Naive thymus-derived CD4-positive, alpha-beta T cell (primary cell): ENCODE measurements at regions not wholly inside any gene's neighbourhood (a gene's known extent, or its start where the extent isn't known, plus 50 kb on each side); places are given as distances from the start of the nearest gene placed in this dataset.

Experiments
- ATAC-seq: fragments of 150-1000 bp; cut with Tn5 transposase; 2 replicates; pipeline ENCODE4 v1.10.0; 2021; ENCODE audit warnings: mild to moderate bottlenecking, moderate library complexity
- CTCF ChIA-PET: fragments of 350-600 bp; sonication (Branson Sonifier 250); formaldehyde crosslinking; loops from one replicate; lab custom pipeline; 2021; ENCODE audit warnings: antibody characterized with exemption; lab: Charles Lee
- POLR2A ChIA-PET: fragments of 350-600 bp; sonication (Branson Sonifier 250); formaldehyde crosslinking; loops from one replicate; lab custom pipeline; 2021; ENCODE audit warnings: antibody characterized with exemption, inconsistent platforms; lab: Charles Lee
- DNase-seq, 9 donors: peaks; one replicate each; pipeline versions ENCODE4 v3.0.0 to v3.0.0-alpha.2; 2020 to 2022; ENCODE audit warnings: mixed read lengths in 1 of 9
- H3K27ac ChIP-seq: one replicate; pipeline ENCODE4 v1.7.0; 2013; ENCODE audit warnings: mild to moderate bottlenecking, low read depth, low read length, moderate library complexity
- H3K27me3 ChIP-seq, 2 donors: one replicate each; pipeline ENCODE4 v1.7.0; 2013; ENCODE audit warnings: low read length in 2 of 2, mild to moderate bottlenecking in 2 of 2, moderate library complexity in 2 of 2; ENCODE audit not compliant: control insufficient read depth in 2 of 2, insufficient read depth in 2 of 2
- H3K36me3 ChIP-seq, 3 experiments: 1 replicate in 2 of 3; 2 replicates in 1 of 3; pipeline ENCODE4 v1.7.0; 2013; ENCODE audit warnings: low read length in 3 of 3, mild to moderate bottlenecking in 3 of 3, moderate library complexity in 1 of 3; ENCODE audit not compliant: insufficient read depth in 3 of 3, control insufficient read depth in 2 of 3
- H3K4me1 ChIP-seq, 2 donors: one replicate each; pipeline ENCODE4 v1.7.0; 2013; ENCODE audit warnings: low read length in 2 of 2, mild to moderate bottlenecking in 2 of 2, moderate library complexity in 1 of 2; ENCODE audit not compliant: control insufficient read depth in 2 of 2, insufficient read depth in 2 of 2
- H3K4me3 ChIP-seq: 2 replicates; pipeline ENCODE4 v1.7.0; 2013; ENCODE audit warnings: mild to moderate bottlenecking, low read length
- H3K9me3 ChIP-seq, 3 experiments: 1 replicate in 2 of 3; 2 replicates in 1 of 3; pipeline ENCODE4 v1.7.0; 2013; ENCODE audit warnings: low read length in 3 of 3; ENCODE audit not compliant: control insufficient read depth in 2 of 3
- H3K27ac Mint-ChIP-seq, 9 donors: one replicate each; pipeline ENCODE4 v1.8.0; 2020 to 2022; ENCODE audit warnings: mixed read lengths in 9 of 9, mild to moderate bottlenecking in 8 of 9, moderate library complexity in 5 of 9, inconsistent platforms in 2 of 9
- H3K27me3 Mint-ChIP-seq, 5 donors: one replicate each; pipeline ENCODE4 v1.8.0; 2021 to 2022; ENCODE audit warnings: mixed read lengths in 5 of 5, mild to moderate bottlenecking in 1 of 5
- H3K36me3 Mint-ChIP-seq, 5 donors: one replicate each; pipeline ENCODE4 v1.8.0; 2020 to 2022; ENCODE audit warnings: mixed read lengths in 5 of 5, mild to moderate bottlenecking in 3 of 5, inconsistent platforms in 1 of 5
- H3K4me1 Mint-ChIP-seq, 7 donors: one replicate each; pipeline ENCODE4 v1.8.0; 2020 to 2022; ENCODE audit warnings: mixed read lengths in 7 of 7, mild to moderate bottlenecking in 3 of 7, inconsistent platforms in 1 of 7
- H3K4me3 Mint-ChIP-seq, 10 donors: one replicate each; pipeline ENCODE4 v1.8.0; 2020 to 2022; ENCODE audit warnings: mild to moderate bottlenecking in 10 of 10, mixed read lengths in 10 of 10, moderate library complexity in 6 of 10, inconsistent platforms in 2 of 10
- H3K9me3 Mint-ChIP-seq, 11 donors: one replicate each; pipeline ENCODE4 v1.8.0; 2020 to 2022; ENCODE audit warnings: mixed read lengths in 11 of 11, mild to moderate bottlenecking in 4 of 11, inconsistent platforms in 1 of 11, moderate library complexity in 1 of 11
- intact Hi-C, 2 donors: fragments of 100-400 bp; cut with micrococcal nuclease; formaldehyde crosslinking; loops; one replicate each; pipeline ENCODE4 v1.15.1; 2023

- no peak overlapping the region for H3K4me3 ChIP-seq
- Mint-ChIP-seq H3K27me3 (no peaks in the 10 kb centered on the region), H3K27ac (no peak overlapping the region), H3K36me3 (no peaks in the 10 kb centered on the region), H3K9me3 (peaks cover 0 to 8% (median 0%) of the 10 kb centered on the region in 11 donors), H3K4me3 (no peak overlapping the region), H3K4me1 (no peaks in the 10 kb centered on the region)
- H3K27me3 ChIP-seq, result no peaks in the 10 kb centered on the region
- H3K9me3 ChIP-seq, result no peaks in the 10 kb centered on the region
- no peaks in the 10 kb centered on the region for H3K36me3 ChIP-seq
- ChIA-PET POLR2A (no interaction called here), CTCF (no interaction called here)
- H3K27ac ChIP-seq, result no peak overlapping the region
- ATAC-seq, result no peak
- DNase-seq, result no peak
- no peaks in the 10 kb centered on the region for H3K4me1 ChIP-seq
- intact Hi-C loops, result no loop called here
Observed at GRCh38 chr4:127140306-127140705, 492.5 kb upstream of the INTU start.

DNA sequence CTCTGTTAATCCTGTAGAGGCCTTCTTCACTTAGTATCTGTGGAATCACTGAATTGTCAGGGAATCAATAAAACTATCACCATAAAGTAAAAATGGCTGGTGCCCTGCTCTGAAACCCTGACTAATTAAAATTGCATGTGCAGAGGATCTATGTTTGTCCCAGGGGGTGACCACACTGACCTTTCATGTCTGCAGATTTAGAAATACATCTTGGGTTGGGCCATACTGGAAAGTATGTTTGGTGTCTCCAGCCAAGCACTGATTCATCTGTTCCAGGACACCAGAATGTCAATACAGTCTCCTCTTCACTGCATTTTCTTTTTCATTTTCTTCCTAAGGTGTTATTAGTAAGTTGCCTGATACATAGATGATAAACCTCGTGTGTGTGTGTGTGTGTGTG is 490.9 kb upstream of the INTU start:
- Mint-ChIP-seq H3K4me1 (no peaks in the 10 kb centered on the region), H3K4me3 (no peak overlapping the region)
- intact Hi-C loops, result no loop called here

DNA sequence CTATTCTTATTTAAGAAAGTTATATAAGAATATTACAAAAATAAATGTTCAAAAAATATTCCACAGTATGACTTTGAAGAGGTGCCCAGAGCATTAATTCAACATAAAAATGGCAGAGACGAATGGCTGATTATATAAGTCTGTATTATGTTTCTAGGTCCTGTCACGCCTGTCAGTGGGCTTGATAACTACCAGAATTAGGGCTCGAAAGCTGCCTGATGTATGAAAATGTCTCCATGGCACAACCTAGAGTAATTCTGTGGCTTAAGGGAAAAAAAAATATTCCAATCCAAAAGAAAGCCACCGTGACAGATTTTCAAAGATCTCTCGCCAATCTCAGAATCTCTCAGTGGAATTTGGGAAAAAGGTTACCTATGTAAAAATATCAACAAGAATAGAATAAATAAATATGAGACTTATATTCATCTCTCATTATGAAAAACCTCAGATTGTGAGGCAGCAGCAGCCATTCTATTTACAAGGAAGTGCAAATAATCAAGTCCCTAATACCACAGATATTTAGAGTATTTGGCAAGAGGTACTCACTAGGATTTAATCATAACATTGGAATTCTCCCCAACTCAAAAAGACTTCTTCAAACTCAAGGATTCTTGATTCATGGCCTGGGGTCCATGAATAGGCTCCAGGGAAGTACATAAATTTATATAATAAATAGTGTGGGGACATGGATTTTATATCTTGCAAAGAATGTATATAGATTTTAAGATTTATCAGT is 489.1 kb upstream of the INTU start:
- CTCF ChIA-PET, result no interaction called here

More for the DNA sequence above, 490.9 kb upstream of the INTU start:
- Histone ChIP-seq H3K4me1 (no peaks in the 10 kb centered on the region), H3K36me3 (no peaks in the 10 kb centered on the region), H3K4me3 (no peak overlapping the region), H3K27ac (no peak overlapping the region), H3K27me3 (no peaks in the 10 kb centered on the region), H3K9me3 (no peaks in the 10 kb centered on the region)
- Mint-ChIP-seq H3K9me3 (peaks cover 0 to 10% (median 2%) of the 10 kb centered on the region in 11 donors), H3K36me3 (no peaks in the 10 kb centered on the region), H3K27me3 (no peaks in the 10 kb centered on the region), H3K27ac (no peak overlapping the region)
- ChIA-PET POLR2A (no interaction called here), CTCF (no interaction called here)
- ATAC-seq (no peak), DNase-seq (no peak)

DNA sequence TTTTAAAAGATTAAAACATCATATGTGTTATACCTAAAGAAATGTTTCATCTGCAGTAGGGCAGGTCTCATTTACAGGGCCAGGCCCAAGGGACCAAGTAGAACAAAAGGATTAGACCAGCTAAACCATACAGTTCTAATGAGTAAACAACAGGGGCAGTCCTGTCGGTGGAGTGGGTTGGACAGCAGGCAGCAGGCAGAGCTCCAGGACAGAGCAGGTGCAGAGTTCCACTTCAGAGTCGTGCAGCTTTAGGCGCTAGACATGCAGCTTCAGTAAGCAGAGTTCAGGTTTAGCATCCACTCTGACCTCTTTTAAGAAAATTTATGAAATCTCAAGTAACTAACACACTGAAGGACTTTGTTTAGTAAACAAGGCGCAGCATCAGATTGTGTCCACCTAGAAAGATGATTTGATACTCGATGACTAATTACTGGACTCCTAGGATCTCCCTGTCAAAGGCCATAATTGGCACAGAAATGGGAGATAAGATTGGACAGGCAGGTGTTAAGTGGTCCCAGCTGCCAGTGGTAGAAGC is 487.7 kb upstream of the INTU start:
- ChIA-PET CTCF (no interaction called here), POLR2A (no interaction called here)
- Mint-ChIP-seq H3K9me3 (peaks cover 0 to 15% (median 0%) of the 10 kb centered on the region in 11 donors), H3K4me1 (no peaks in the 10 kb centered on the region), H3K27me3 (no peaks in the 10 kb centered on the region), H3K36me3 (no peaks in the 10 kb centered on the region), H3K27ac (no peak overlapping the region), H3K4me3 (no peak overlapping the region)
- Histone ChIP-seq H3K9me3 (no peaks in the 10 kb centered on the region), H3K4me3 (no peak overlapping the region), H3K36me3 (no peaks in the 10 kb centered on the region), H3K27ac (no peak overlapping the region), H3K4me1 (no peaks in the 10 kb centered on the region), H3K27me3 (no peaks in the 10 kb centered on the region)
- DNase-seq (no peak), ATAC-seq (no peak)
- intact Hi-C loops, result no loop called here

More for the DNA sequence above, 489.1 kb upstream of the INTU start:
- Mint-ChIP-seq H3K4me1 (no peaks in the 10 kb centered on the region), H3K27me3 (no peaks in the 10 kb centered on the region), H3K9me3 (peaks cover 0 to 10% (median 0%) of the 10 kb centered on the region in 11 donors), H3K4me3 (no peak overlapping the region), H3K27ac (no peak overlapping the region), H3K36me3 (no peaks in the 10 kb centered on the region)
- intact Hi-C loops, result no loop called here
- Histone ChIP-seq H3K27me3 (no peaks in the 10 kb centered on the region), H3K4me1 (no peaks in the 10 kb centered on the region), H3K36me3 (no peaks in the 10 kb centered on the region), H3K4me3 (no peak overlapping the region), H3K27ac (no peak overlapping the region), H3K9me3 (no peaks in the 10 kb centered on the region)
- DNase-seq, result no peak
- POLR2A ChIA-PET, result no interaction called here
- no peak for ATAC-seq

GRCh38 chr4:127148165-127148564 is 484.6 kb upstream of the INTU start:
- no peak overlapping the region for H3K27ac Mint-ChIP-seq
- H3K9me3 Mint-ChIP-seq, result peaks cover 0 to 15% (median 3%) of the 10 kb centered on the region in 11 donors
- DNase-seq, result no peak
- H3K27me3 ChIP-seq, result no peaks in the 10 kb centered on the region
- H3K27ac ChIP-seq, result no peak overlapping the region
- no peaks in the 10 kb centered on the region for H3K27me3 Mint-ChIP-seq
- intact Hi-C loops, result no loop called here
- no peak overlapping the region for H3K4me3 ChIP-seq
- no peaks in the 10 kb centered on the region for H3K36me3 Mint-ChIP-seq
- no peak overlapping the region for H3K4me3 Mint-ChIP-seq
- CTCF ChIA-PET, result no interaction called here
- ATAC-seq, result no peak
- no peaks in the 10 kb centered on the region for H3K4me1 Mint-ChIP-seq
- H3K4me1 ChIP-seq, result no peaks in the 10 kb centered on the region
- POLR2A ChIA-PET, result no interaction called here
- no peaks in the 10 kb centered on the region for H3K36me3 ChIP-seq
- no peaks in the 10 kb centered on the region for H3K9me3 ChIP-seq

GRCh38 chr4:127149086-127149485 is 483.7 kb upstream of the INTU start:
- Mint-ChIP-seq H3K36me3 (no peaks in the 10 kb centered on the region), H3K27me3 (no peaks in the 10 kb centered on the region), H3K4me1 (no peaks in the 10 kb centered on the region), H3K27ac (no peak overlapping the region), H3K4me3 (no peak overlapping the region), H3K9me3 (peaks cover 0 to 18% (median 3%) of the 10 kb centered on the region in 11 donors)
- Histone ChIP-seq H3K27me3 (no peaks in the 10 kb centered on the region), H3K27ac (no peak overlapping the region), H3K9me3 (no peaks in the 10 kb centered on the region), H3K4me1 (no peaks in the 10 kb centered on the region), H3K4me3 (no peak overlapping the region), H3K36me3 (no peaks in the 10 kb centered on the region)
- intact Hi-C loops, result no loop called here
- CTCF ChIA-PET, result no interaction called here
- ATAC-seq (no peak), DNase-seq (no peak)
- POLR2A ChIA-PET, result no interaction called here

DNA sequence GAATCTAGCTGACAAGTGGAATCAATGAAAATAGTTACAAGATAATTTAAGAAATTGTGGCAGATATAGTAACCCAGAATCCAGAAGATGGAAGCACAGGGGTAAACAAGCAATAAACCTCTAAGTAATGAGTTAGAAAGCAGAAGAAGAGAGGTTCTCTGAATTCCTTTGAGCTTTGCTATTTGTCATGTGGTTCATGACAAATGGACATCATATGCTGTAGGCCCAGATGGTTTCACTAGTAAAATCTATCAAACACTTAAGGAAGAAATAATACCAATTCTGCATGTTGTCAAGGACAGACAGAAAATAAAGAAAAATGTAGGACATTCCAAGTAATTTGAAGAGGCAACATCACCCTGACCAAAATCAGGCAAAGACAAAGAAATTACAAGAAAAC is 480.8 kb upstream of the INTU start:
- H3K4me3 Mint-ChIP-seq, result no peak overlapping the region
- no peaks in the 10 kb centered on the region for H3K27me3 Mint-ChIP-seq
- H3K4me1 ChIP-seq, result no peaks in the 10 kb centered on the region
- ChIA-PET POLR2A (no interaction called here), CTCF (no interaction called here)
- H3K36me3 Mint-ChIP-seq, result no peaks in the 10 kb centered on the region
- H3K27ac ChIP-seq, result no peak overlapping the region
- no peaks in the 10 kb centered on the region for H3K27me3 ChIP-seq
- ATAC-seq (no peak), DNase-seq (no peak)
- peaks cover 0 to 17% (median 0%) of the 10 kb centered on the region in 11 donors for H3K9me3 Mint-ChIP-seq
- H3K9me3 ChIP-seq, result no peaks in the 10 kb centered on the region
- no peak overlapping the region for H3K4me3 ChIP-seq
- intact Hi-C loops, result no loop called here
- no peak overlapping the region for H3K27ac Mint-ChIP-seq
- H3K4me1 Mint-ChIP-seq, result no peaks in the 10 kb centered on the region
- no peaks in the 10 kb centered on the region for H3K36me3 ChIP-seq
